Naive thymus-derived CD4-positive, alpha-beta T cell (primary cell): ENCODE measurements at regions not wholly inside any gene's neighbourhood (a gene's known extent, or its start where the extent isn't known, plus 50 kb on each side); places are given as distances from the start of the nearest gene placed in this dataset.
A peak's percentile ranks its signal among the peaks of the same experiment; 100 is the strongest.

ENCODE experiments used
- ATAC-seq: fragments of 150-1000 bp; cut with Tn5 transposase; 2 replicates; pipeline ENCODE4 v1.10.0; 2021; ENCODE audit warnings: mild to moderate bottlenecking, moderate library complexity
- CTCF ChIA-PET: fragments of 350-600 bp; sonication (Branson Sonifier 250); formaldehyde crosslinking; loops from one replicate; lab custom pipeline; 2021; ENCODE audit warnings: antibody characterized with exemption; lab: Charles Lee
- POLR2A ChIA-PET: fragments of 350-600 bp; sonication (Branson Sonifier 250); formaldehyde crosslinking; loops from one replicate; lab custom pipeline; 2021; ENCODE audit warnings: antibody characterized with exemption, inconsistent platforms; lab: Charles Lee
- DNase-seq, 9 donors: peaks; one replicate each; pipeline versions ENCODE4 v3.0.0 to v3.0.0-alpha.2; 2020 to 2022; ENCODE audit warnings: mixed read lengths in 1 of 9
- H3K27ac ChIP-seq: one replicate; pipeline ENCODE4 v1.7.0; 2013; ENCODE audit warnings: mild to moderate bottlenecking, low read depth, low read length, moderate library complexity
- H3K27me3 ChIP-seq, 2 donors: one replicate each; pipeline ENCODE4 v1.7.0; 2013; ENCODE audit warnings: low read length in 2 of 2, mild to moderate bottlenecking in 2 of 2, moderate library complexity in 2 of 2; ENCODE audit not compliant: control insufficient read depth in 2 of 2, insufficient read depth in 2 of 2
- H3K36me3 ChIP-seq, 3 experiments: 1 replicate in 2 of 3; 2 replicates in 1 of 3; pipeline ENCODE4 v1.7.0; 2013; ENCODE audit warnings: low read length in 3 of 3, mild to moderate bottlenecking in 3 of 3, moderate library complexity in 1 of 3; ENCODE audit not compliant: insufficient read depth in 3 of 3, control insufficient read depth in 2 of 3
- H3K4me1 ChIP-seq, 2 donors: one replicate each; pipeline ENCODE4 v1.7.0; 2013; ENCODE audit warnings: low read length in 2 of 2, mild to moderate bottlenecking in 2 of 2, moderate library complexity in 1 of 2; ENCODE audit not compliant: control insufficient read depth in 2 of 2, insufficient read depth in 2 of 2
- H3K4me3 ChIP-seq: 2 replicates; pipeline ENCODE4 v1.7.0; 2013; ENCODE audit warnings: mild to moderate bottlenecking, low read length
- H3K9me3 ChIP-seq, 3 experiments: 1 replicate in 2 of 3; 2 replicates in 1 of 3; pipeline ENCODE4 v1.7.0; 2013; ENCODE audit warnings: low read length in 3 of 3; ENCODE audit not compliant: control insufficient read depth in 2 of 3
- H3K27ac Mint-ChIP-seq, 9 donors: one replicate each; pipeline ENCODE4 v1.8.0; 2020 to 2022; ENCODE audit warnings: mixed read lengths in 9 of 9, mild to moderate bottlenecking in 8 of 9, moderate library complexity in 5 of 9, inconsistent platforms in 2 of 9
- H3K27me3 Mint-ChIP-seq, 5 donors: one replicate each; pipeline ENCODE4 v1.8.0; 2021 to 2022; ENCODE audit warnings: mixed read lengths in 5 of 5, mild to moderate bottlenecking in 1 of 5
- H3K36me3 Mint-ChIP-seq, 5 donors: one replicate each; pipeline ENCODE4 v1.8.0; 2020 to 2022; ENCODE audit warnings: mixed read lengths in 5 of 5, mild to moderate bottlenecking in 3 of 5, inconsistent platforms in 1 of 5
- H3K4me1 Mint-ChIP-seq, 7 donors: one replicate each; pipeline ENCODE4 v1.8.0; 2020 to 2022; ENCODE audit warnings: mixed read lengths in 7 of 7, mild to moderate bottlenecking in 3 of 7, inconsistent platforms in 1 of 7
- H3K4me3 Mint-ChIP-seq, 10 donors: one replicate each; pipeline ENCODE4 v1.8.0; 2020 to 2022; ENCODE audit warnings: mild to moderate bottlenecking in 10 of 10, mixed read lengths in 10 of 10, moderate library complexity in 6 of 10, inconsistent platforms in 2 of 10
- H3K9me3 Mint-ChIP-seq, 11 donors: one replicate each; pipeline ENCODE4 v1.8.0; 2020 to 2022; ENCODE audit warnings: mixed read lengths in 11 of 11, mild to moderate bottlenecking in 4 of 11, inconsistent platforms in 1 of 11, moderate library complexity in 1 of 11
- intact Hi-C, 2 donors: fragments of 100-400 bp; cut with micrococcal nuclease; formaldehyde crosslinking; loops; one replicate each; pipeline ENCODE4 v1.15.1; 2023

DNA sequence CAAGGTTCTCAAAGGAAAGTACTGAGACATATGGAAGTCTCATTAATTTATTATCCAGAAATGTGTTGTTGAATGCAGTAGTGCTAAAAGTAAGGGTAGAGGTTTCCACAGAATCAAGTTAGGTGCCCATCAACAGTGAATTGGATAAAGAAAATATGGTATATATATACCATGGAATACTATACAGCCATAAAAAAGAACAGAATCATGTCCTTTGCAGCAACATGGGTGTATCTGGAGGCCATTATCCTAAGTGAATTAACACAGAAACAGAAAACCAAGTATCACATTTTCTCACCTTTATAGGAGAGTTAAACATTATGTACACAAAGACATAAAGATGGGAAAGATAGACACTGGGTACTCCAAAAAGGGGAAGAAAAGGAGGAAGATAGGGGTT is 149.9 kb upstream of the RASSF8 start:
- H3K9me3 ChIP-seq = no peaks in the 10 kb centered on the region
- ATAC-seq (no peak), DNase-seq (no peak)
- Mint-ChIP-seq H3K4me3 (no peak overlapping the region), H3K9me3 (peaks cover 0 to 15% (median 0%) of the 10 kb centered on the region in 11 donors), H3K27ac (no peak overlapping the region), H3K27me3 (peaks cover 0 to 8% (median 4%) of the 10 kb centered on the region in 5 donors), H3K36me3 (no peaks in the 10 kb centered on the region), H3K4me1 (peaks cover 0 to 31% (median 14%) of the 10 kb centered on the region in 7 donors)
- H3K27me3 ChIP-seq = no peaks in the 10 kb centered on the region
- intact Hi-C loops = no loop called here
- no peaks in the 10 kb centered on the region for H3K36me3 ChIP-seq
- H3K4me1 ChIP-seq = no peaks in the 10 kb centered on the region
- CTCF ChIA-PET = no interaction called here
- H3K4me3 ChIP-seq = no peak overlapping the region
- H3K27ac ChIP-seq = no peak overlapping the region
- POLR2A ChIA-PET = no interaction called here

DNA sequence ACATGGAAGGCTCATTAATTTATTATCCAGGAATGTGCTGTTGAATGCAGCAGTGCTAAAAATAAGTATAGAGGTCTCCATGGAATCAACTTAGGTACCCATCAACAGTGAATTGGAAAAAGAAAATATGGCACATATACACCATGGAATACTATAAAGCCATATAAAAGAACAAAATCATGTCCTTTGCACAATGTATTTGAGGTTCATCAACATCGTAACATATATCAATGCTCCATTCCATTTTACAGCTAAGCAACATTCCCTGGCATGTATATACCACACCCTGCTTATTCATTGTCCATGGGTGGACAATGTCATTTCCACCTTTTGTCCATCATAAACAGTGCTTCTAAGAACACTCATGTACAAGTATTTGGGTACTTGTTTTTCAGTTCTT is 147.8 kb upstream of the RASSF8 start:
- H3K9me3 ChIP-seq = no peaks in the 10 kb centered on the region
- H3K4me1 Mint-ChIP-seq = peaks cover 0 to 28% (median 14%) of the 10 kb centered on the region in 7 donors
- no peak overlapping the region for H3K27ac ChIP-seq
- H3K36me3 Mint-ChIP-seq = no peaks in the 10 kb centered on the region
- CTCF ChIA-PET = no interaction called here
- H3K4me1 ChIP-seq = no peaks in the 10 kb centered on the region
- intact Hi-C loops = no loop called here
- H3K9me3 Mint-ChIP-seq = peaks cover 0 to 15% (median 0%) of the 10 kb centered on the region in 11 donors
- no peak for ATAC-seq
- no peak overlapping the region for H3K4me3 ChIP-seq
- no peak for DNase-seq
- POLR2A ChIA-PET = no interaction called here
- H3K36me3 ChIP-seq = no peaks in the 10 kb centered on the region
- H3K27ac Mint-ChIP-seq = no peak overlapping the region
- H3K4me3 Mint-ChIP-seq = no peak overlapping the region
- H3K27me3 ChIP-seq = no peaks in the 10 kb centered on the region
- peaks cover 0 to 7% (median 4%) of the 10 kb centered on the region in 5 donors for H3K27me3 Mint-ChIP-seq

GRCh38 chr12:25811656-25812126 is 146.8 kb upstream of the RASSF8 start:
- ATAC-seq (no peak), DNase-seq (no peak)
- Histone ChIP-seq H3K36me3 (no peaks in the 10 kb centered on the region), H3K4me1 (no peaks in the 10 kb centered on the region), H3K4me3 (no peak overlapping the region), H3K9me3 (no peaks in the 10 kb centered on the region), H3K27ac (no peak overlapping the region), H3K27me3 (no peaks in the 10 kb centered on the region)
- Mint-ChIP-seq H3K36me3 (no peaks in the 10 kb centered on the region), H3K27ac (peak overlapping the region in 1 of 9 donors; percentile 1), H3K9me3 (peaks cover 0 to 15% (median 0%) of the 10 kb centered on the region in 11 donors), H3K4me1 (peaks cover 0 to 26% (median 6%) of the 10 kb centered on the region in 7 donors), H3K27me3 (peaks cover 0 to 7% (median 4%) of the 10 kb centered on the region in 5 donors), H3K4me3 (no peak overlapping the region)
- ChIA-PET CTCF (no interaction called here), POLR2A (no interaction called here)
- intact Hi-C loops = no loop called here

DNA sequence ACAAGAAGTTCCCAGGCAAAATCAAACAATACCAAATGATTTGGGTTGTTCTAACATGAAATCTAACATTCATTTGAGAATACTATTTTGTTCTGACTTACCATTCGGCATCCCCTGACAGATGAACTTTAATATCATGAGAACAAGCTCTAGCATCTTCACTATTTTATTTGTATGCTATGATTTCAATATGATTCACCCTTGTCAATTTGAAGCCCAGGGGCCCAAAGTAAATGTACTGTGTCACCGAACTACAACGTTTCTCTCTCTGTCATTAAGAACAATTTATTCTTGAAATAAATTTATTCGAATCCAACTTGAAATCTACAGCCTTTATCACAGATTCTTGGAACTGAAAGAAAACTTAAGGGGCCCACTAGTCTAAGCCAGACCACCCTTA is 146.2 kb upstream of the RASSF8 start:
- no peak overlapping the region for H3K27ac Mint-ChIP-seq
- POLR2A ChIA-PET = no interaction called here

GRCh38 chr12:25813843-25814242 is 144.6 kb upstream of the RASSF8 start:
- no peaks in the 10 kb centered on the region for H3K36me3 Mint-ChIP-seq
- ChIA-PET POLR2A (no interaction called here), CTCF (no interaction called here)
- H3K9me3 Mint-ChIP-seq = peaks cover 0 to 7% (median 0%) of the 10 kb centered on the region in 11 donors
- peaks cover 0 to 17% (median 0%) of the 10 kb centered on the region in 7 donors for H3K4me1 Mint-ChIP-seq
- Histone ChIP-seq H3K36me3 (no peaks in the 10 kb centered on the region), H3K4me3 (no peak overlapping the region), H3K9me3 (no peaks in the 10 kb centered on the region), H3K27ac (no peak overlapping the region), H3K4me1 (no peaks in the 10 kb centered on the region), H3K27me3 (no peaks in the 10 kb centered on the region)
- peaks cover 0 to 6% (median 2%) of the 10 kb centered on the region in 5 donors for H3K27me3 Mint-ChIP-seq
- H3K27ac Mint-ChIP-seq = no peak overlapping the region
- no peak overlapping the region for H3K4me3 Mint-ChIP-seq
- DNase-seq (no peak), ATAC-seq (no peak)
- intact Hi-C loops = no loop called here

More for the DNA sequence above, 146.2 kb upstream of the RASSF8 start:
- Mint-ChIP-seq H3K4me1 (peaks cover 0 to 22% (median 2%) of the 10 kb centered on the region in 7 donors), H3K36me3 (no peaks in the 10 kb centered on the region), H3K9me3 (peaks cover 0 to 15% (median 0%) of the 10 kb centered on the region in 11 donors), H3K4me3 (no peak overlapping the region), H3K27me3 (peaks cover 0 to 8% (median 4%) of the 10 kb centered on the region in 5 donors)
- Histone ChIP-seq H3K4me1 (no peaks in the 10 kb centered on the region), H3K4me3 (no peak overlapping the region), H3K27ac (no peak overlapping the region), H3K36me3 (no peaks in the 10 kb centered on the region), H3K27me3 (no peaks in the 10 kb centered on the region), H3K9me3 (no peaks in the 10 kb centered on the region)
- CTCF ChIA-PET = no interaction called here
- ATAC-seq (no peak), DNase-seq (no peak)
- intact Hi-C loops = no loop called here

DNA sequence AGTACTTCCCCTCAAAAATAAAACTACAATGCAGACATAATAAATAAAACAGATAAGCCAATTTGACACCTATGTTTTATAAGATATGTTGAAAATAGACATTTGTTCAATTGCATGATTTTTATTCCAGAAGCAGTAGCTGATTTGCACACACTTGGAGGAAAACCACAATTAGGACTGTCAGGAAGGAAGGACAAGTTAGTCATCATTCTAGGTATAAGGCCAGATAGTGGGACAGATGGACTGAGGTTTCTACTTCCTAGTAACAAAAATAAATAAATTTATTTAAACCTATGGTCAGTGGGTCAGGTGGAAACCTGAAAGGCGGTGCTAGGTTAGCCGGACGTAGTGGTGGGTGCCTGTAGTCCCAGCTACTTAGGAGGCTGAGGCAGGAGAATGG is 141.8 kb upstream of the RASSF8 start:
- Histone ChIP-seq H3K4me1 (no peaks in the 10 kb centered on the region), H3K27ac (no peak overlapping the region), H3K4me3 (no peak overlapping the region), H3K9me3 (no peaks in the 10 kb centered on the region), H3K36me3 (no peaks in the 10 kb centered on the region), H3K27me3 (no peaks in the 10 kb centered on the region)
- CTCF ChIA-PET = no interaction called here
- Mint-ChIP-seq H3K4me1 (peaks cover 0 to 9% (median 0%) of the 10 kb centered on the region in 7 donors), H3K9me3 (no peaks in the 10 kb centered on the region), H3K27me3 (peaks cover 0 to 14% (median 0%) of the 10 kb centered on the region in 5 donors), H3K36me3 (no peaks in the 10 kb centered on the region), H3K4me3 (no peak overlapping the region), H3K27ac (no peak overlapping the region)
- intact Hi-C loops = no loop called here
- POLR2A ChIA-PET = no interaction called here
- ATAC-seq (no peak), DNase-seq (no peak)

DNA sequence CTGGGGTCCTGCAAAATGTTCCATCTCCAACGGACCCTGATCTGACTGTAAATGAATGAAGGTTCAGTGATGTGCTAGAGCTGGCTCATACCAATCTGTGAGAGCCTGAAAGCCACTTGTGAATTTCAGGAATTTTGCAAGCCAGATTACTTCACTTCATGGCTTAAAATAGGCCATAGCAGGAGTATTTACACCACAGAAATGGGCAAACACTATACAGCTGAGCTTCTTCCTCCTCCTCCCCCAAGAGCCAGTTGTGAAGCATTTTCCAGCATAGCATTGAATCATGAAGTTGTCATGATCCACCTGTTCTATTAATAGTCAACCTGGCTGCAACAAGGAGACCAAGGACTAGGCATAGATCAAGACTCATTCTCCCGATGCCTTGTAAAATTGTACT is 141.3 kb upstream of the RASSF8 start:
- H3K27ac Mint-ChIP-seq = no peak overlapping the region
- Histone ChIP-seq H3K9me3 (no peaks in the 10 kb centered on the region), H3K36me3 (no peaks in the 10 kb centered on the region), H3K4me3 (no peak overlapping the region), H3K27ac (no peak overlapping the region), H3K27me3 (no peaks in the 10 kb centered on the region), H3K4me1 (no peaks in the 10 kb centered on the region)
- no peak for ATAC-seq
- peaks cover 0 to 4% (median 0%) of the 10 kb centered on the region in 7 donors for H3K4me1 Mint-ChIP-seq
- no peaks in the 10 kb centered on the region for H3K36me3 Mint-ChIP-seq
- intact Hi-C loops = no loop called here
- POLR2A ChIA-PET = no interaction called here
- H3K27me3 Mint-ChIP-seq = peaks cover 0 to 14% (median 0%) of the 10 kb centered on the region in 5 donors
- CTCF ChIA-PET = no interaction called here
- no peaks in the 10 kb centered on the region for H3K9me3 Mint-ChIP-seq
- H3K4me3 Mint-ChIP-seq = no peak overlapping the region
- DNase-seq = no peak
